ENCODE measurements at regions not wholly inside any gene's neighbourhood (a gene's known extent, or its start where the extent isn't known, plus 50 kb on each side); places are given as distances from the start of the nearest gene placed in this dataset.

DNA sequence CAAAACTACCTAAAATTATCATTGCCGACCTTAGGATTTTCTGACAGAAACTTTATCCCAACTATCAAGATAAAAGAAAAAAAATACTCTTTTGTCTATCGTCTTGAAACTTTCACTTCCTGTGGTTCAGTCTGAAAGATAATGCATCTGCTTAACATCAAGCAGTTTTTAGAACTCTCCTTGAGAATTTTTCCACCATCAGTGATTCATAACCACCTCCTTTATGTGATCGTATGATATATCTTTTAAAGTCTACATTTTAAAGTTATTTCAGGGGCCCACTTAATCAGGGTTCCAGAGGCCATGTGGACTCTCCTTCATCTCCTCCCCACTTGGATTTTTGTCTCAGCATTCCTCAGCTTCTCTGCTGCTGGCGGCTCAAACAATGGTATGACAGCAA, 272.8 kb upstream of the TENM3 start:
- TF ChIP-seq, protein P1, sequence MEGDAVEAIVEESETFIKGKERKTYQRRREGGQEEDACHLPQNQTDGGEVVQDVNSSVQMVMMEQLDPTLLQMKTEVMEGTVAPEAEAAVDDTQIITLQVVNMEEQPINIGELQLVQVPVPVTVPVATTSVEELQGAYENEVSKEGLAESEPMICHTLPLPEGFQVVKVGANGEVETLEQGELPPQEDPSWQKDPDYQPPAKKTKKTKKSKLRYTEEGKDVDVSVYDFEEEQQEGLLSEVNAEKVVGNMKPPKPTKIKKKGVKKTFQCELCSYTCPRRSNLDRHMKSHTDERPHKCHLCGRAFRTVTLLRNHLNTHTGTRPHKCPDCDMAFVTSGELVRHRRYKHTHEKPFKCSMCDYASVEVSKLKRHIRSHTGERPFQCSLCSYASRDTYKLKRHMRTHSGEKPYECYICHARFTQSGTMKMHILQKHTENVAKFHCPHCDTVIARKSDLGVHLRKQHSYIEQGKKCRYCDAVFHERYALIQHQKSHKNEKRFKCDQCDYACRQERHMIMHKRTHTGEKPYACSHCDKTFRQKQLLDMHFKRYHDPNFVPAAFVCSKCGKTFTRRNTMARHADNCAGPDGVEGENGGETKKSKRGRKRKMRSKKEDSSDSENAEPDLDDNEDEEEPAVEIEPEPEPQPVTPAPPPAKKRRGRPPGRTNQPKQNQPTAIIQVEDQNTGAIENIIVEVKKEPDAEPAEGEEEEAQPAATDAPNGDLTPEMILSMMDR (IDR thresholded peaks at IDR 0.05; ENCODE audit: insufficient read depth, low read length), result no peak
- no peak for TF ChIP-seq POLR2AphosphoS5 (IDR thresholded peaks at IDR 0.05; ENCODE audit: low read depth)
- TF ChIP-seq, protein P2, sequence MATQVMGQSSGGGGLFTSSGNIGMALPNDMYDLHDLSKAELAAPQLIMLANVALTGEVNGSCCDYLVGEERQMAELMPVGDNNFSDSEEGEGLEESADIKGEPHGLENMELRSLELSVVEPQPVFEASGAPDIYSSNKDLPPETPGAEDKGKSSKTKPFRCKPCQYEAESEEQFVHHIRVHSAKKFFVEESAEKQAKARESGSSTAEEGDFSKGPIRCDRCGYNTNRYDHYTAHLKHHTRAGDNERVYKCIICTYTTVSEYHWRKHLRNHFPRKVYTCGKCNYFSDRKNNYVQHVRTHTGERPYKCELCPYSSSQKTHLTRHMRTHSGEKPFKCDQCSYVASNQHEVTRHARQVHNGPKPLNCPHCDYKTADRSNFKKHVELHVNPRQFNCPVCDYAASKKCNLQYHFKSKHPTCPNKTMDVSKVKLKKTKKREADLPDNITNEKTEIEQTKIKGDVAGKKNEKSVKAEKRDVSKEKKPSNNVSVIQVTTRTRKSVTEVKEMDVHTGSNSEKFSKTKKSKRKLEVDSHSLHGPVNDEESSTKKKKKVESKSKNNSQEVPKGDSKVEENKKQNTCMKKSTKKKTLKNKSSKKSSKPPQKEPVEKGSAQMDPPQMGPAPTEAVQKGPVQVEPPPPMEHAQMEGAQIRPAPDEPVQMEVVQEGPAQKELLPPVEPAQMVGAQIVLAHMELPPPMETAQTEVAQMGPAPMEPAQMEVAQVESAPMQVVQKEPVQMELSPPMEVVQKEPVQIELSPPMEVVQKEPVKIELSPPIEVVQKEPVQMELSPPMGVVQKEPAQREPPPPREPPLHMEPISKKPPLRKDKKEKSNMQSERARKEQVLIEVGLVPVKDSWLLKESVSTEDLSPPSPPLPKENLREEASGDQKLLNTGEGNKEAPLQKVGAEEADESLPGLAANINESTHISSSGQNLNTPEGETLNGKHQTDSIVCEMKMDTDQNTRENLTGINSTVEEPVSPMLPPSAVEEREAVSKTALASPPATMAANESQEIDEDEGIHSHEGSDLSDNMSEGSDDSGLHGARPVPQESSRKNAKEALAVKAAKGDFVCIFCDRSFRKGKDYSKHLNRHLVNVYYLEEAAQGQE (IDR thresholded peaks at IDR 0.05; ENCODE audit: insufficient replicate concordance, low read depth), result no peak

All from HL-60 (cell line).